ENCODE measurements at regions not wholly inside any gene's neighbourhood (a gene's known extent, or its start where the extent isn't known, plus 50 kb on each side); places are given as distances from the start of the nearest gene placed in this dataset.

DNA sequence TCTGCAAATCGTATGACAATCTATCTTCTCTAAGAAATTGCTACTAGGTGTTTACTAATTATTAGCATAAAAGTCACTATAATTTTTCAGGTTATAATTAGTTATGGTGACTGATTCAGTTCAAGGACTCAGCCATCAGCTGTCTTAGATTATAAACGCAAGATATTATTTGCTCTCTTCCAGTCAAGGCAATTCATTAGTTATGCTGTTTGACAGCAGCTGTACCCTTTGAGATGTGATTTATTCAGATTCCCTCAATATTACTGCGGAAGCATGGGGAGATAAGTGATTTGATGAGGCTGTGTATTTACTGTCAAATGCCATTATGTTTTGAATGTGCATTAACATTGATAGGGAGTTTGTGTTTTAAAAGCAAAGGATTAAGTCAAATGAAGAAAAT, 558.9 kb upstream of the FSIP2 start (continued):
- no peak for TF ChIP-seq SAP30 (IDR thresholded peaks at IDR 0.05; ENCODE audit: insufficient read depth, insufficient replicate concordance, low read length)

DNA sequence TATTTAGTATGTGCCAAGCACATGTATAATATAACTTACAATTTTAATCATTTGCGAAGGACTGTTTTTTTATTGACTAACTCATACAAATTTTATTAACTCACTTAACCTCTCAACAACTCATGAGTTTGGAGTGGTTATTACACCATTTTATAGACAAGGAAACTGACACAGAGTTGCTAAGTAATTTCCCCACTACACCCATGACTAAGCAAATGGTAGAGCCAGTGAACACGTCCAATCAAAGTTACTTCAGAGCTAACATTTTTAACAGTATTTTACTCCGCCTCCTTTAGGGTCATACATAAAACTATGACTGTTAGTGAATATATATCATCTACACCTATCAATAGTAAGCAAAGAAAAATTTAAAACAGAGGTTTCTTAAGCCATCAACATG, 556.7 kb upstream of the FSIP2 start:
- H3K79me2 ChIP-seq (ENCODE audit: control insufficient read depth in 1 of 2, insufficient read depth in 2 of 2, low read length in 2 of 2): no peaks in the 10 kb centered on the region
- H4K20me1 ChIP-seq (replicated peaks in 1 of 2; ENCODE audit: control insufficient read depth in 1 of 2, insufficient read depth in 2 of 2, low read length in 2 of 2): no peaks in the 10 kb centered on the region
- H2BK12ac ChIP-seq (ENCODE audit: low read depth, low read length): no peak overlapping the region
- H3K27ac ChIP-seq (ENCODE audit: low read depth, low read length): no peak overlapping the region
- H3K18ac ChIP-seq (ENCODE audit: extremely low read depth, low read length): no peak overlapping the region
- no peak overlapping the region for H2BK15ac ChIP-seq (ENCODE audit: low read length)
- no peak overlapping the region for H2BK20ac ChIP-seq (ENCODE audit: low read length)
- POLR2A ChIA-PET (ENCODE audit: partially characterized antibody): no interaction called here
- WGBS, 2 experiments (ENCODE audit: extremely low coverage in 1 of 2, insufficient coverage in 1 of 2, insufficient read length in 1 of 2, insufficient replicate concordance in 2 of 2, low coverage in 1 of 2, low lambda C conversion rate in 2 of 2, missing lambda C conversion rate in 1 of 2): 91% methylated on average over 3 of the region's 3 CpGs; no CpG with 5 or more reads in 1 of the 2 experiments
- no peaks in the 10 kb centered on the region for H3K4me1 ChIP-seq (replicated peaks in 1 of 4; ENCODE audit: control insufficient read depth in 3 of 4, insufficient read depth in 4 of 4, low read length in 3 of 4)
- H4K8ac ChIP-seq (ENCODE audit: extremely low read depth, insufficient read depth, low read length): no peak overlapping the region
- no peak overlapping the region for H3K14ac ChIP-seq (ENCODE audit: insufficient read length)
- no peaks in the 10 kb centered on the region for H3K79me1 ChIP-seq (ENCODE audit: low read depth, low read length)
- H3K56ac ChIP-seq (replicated peaks; ENCODE audit: insufficient read length, low read depth, low read length): no peak overlapping the region
- no peaks in the 10 kb centered on the region for H3K23me2 ChIP-seq (ENCODE audit: low read depth, low read length)
- TF ChIP-seq EGR1 (IDR thresholded peaks at IDR 0.05; ENCODE audit: borderline replicate concordance, low read depth, low read length): no peak
- TF ChIP-seq GABPA (IDR thresholded peaks at IDR 0.05; ENCODE audit: borderline replicate concordance, insufficient read depth, low read length): no peak
- H4K91ac ChIP-seq (replicated peaks; ENCODE audit: insufficient read length, low read length): no peak overlapping the region
- no peak overlapping the region for H2AFZ ChIP-seq (ENCODE audit: low read length)
- H3K4me3 ChIP-seq (ENCODE audit: extremely low read depth in 1 of 4, insufficient read depth in 2 of 4, low read depth in 3 of 4, low read length in 4 of 4): no peak overlapping the region
- H4K5ac ChIP-seq (ENCODE audit: insufficient read length, low read depth, low read length): no peak overlapping the region
- no peak for DNase-seq (ENCODE audit: low read depth in 1 of 2, low spot score in 2 of 2)
- H2BK5ac ChIP-seq (ENCODE audit: low read depth, low read length): no peak overlapping the region
- H3K36me3 ChIP-seq (ENCODE audit: control insufficient read depth in 2 of 4, insufficient read depth in 4 of 4, low read length in 3 of 4): no peaks in the 10 kb centered on the region
- FAIRE-seq: no peak
- H3K23ac ChIP-seq (ENCODE audit: insufficient read length): no peak overlapping the region
- H3K9ac ChIP-seq (replicated peaks in 1 of 4; ENCODE audit: extremely low read depth in 1 of 4, low read depth in 3 of 4, low read length in 3 of 4): no peak overlapping the region
- no peaks in the 10 kb centered on the region for H3K27me3 ChIP-seq (replicated peaks in 1 of 4; ENCODE audit: control insufficient read depth in 3 of 4, extremely low read depth in 1 of 4, insufficient read depth in 3 of 4, low read length in 3 of 4)
- no peak overlapping the region for H2BK120ac ChIP-seq (replicated peaks; ENCODE audit: low read depth, low read length)
- no peak overlapping the region for H2AK5ac ChIP-seq (ENCODE audit: low read depth, low read length)
- H3K4ac ChIP-seq (replicated peaks; ENCODE audit: insufficient read length, low read depth, low read length): no peak overlapping the region
- H3K9me3 ChIP-seq (ENCODE audit: insufficient read depth in 2 of 2, low read depth in 1 of 2, low read length in 1 of 2): no peaks in the 10 kb centered on the region
- CTCF ChIA-PET (ENCODE audit: partially characterized antibody): no interaction called here
- no peak overlapping the region for H3K4me2 ChIP-seq (ENCODE audit: insufficient read depth in 1 of 2, low read depth in 2 of 2, low read length in 2 of 2)

Data from H1 (cell line).